NCI-H146 treated with DMSO at 0.1 percent for 48 hours (cell line): ENCODE measurements at regions not wholly inside any gene's neighbourhood (a gene's known extent, or its start where the extent isn't known, plus 50 kb on each side); places are given as distances from the start of the nearest gene placed in this dataset.

ENCODE experiments used
- DNase-seq: peaks from one replicate; lab custom pipeline; 2025; ENCODE audit not compliant: unreplicated experiment; lab: John Stamatoyannopoulos, UW

GRCh38 chr12:91863702-91864101, 281.9 kb downstream of the BTG1 start:
- no peak for DNase-seq

- no peak for DNase-seq
Measured at GRCh38 chr12:91861554-91861953, 284.1 kb downstream of the BTG1 start.

DNA sequence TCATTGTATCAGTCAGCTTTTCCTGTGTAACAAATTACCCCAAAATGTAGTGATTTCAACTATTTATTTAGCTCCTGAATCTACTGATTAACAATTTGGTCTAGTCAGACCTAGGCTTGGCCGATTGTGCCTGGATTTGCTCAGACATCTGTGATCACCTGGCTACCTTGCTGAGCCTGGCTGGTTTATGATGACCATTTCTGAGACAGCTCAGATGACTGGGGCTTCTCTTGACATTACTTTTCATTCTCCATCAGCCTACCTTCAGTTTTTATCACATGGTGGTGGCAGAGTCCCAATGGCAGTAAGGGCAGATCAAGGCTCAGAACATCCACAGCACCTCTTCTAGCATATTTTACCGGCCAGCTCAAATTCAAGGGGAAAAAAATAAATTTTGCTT, 286.3 kb downstream of the BTG1 start:
- no peak for DNase-seq

GRCh38 chr12:91857813-91858542, 287.7 kb downstream of the BTG1 start:
- DNase-seq: no peak

DNA sequence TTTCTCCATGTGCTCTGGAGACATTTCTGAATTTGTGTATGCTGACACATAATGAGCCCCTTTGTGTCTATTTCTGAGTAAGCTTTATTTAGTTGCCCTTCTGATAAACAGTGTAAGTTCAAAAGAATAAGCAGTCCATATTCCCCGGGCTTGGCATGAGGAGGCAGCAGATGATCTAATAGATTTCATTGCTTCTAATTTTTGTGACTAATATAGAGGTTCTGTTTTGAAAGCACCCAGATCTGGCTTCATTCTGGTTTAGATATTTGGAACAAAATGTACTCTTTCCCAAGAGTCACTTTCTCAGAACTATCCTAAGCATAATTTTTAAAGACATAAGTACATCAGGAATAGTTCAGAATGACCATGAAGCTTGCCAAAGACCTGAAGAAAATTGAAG, 290.9 kb downstream of the BTG1 start:
- DNase-seq: no peak

DNA sequence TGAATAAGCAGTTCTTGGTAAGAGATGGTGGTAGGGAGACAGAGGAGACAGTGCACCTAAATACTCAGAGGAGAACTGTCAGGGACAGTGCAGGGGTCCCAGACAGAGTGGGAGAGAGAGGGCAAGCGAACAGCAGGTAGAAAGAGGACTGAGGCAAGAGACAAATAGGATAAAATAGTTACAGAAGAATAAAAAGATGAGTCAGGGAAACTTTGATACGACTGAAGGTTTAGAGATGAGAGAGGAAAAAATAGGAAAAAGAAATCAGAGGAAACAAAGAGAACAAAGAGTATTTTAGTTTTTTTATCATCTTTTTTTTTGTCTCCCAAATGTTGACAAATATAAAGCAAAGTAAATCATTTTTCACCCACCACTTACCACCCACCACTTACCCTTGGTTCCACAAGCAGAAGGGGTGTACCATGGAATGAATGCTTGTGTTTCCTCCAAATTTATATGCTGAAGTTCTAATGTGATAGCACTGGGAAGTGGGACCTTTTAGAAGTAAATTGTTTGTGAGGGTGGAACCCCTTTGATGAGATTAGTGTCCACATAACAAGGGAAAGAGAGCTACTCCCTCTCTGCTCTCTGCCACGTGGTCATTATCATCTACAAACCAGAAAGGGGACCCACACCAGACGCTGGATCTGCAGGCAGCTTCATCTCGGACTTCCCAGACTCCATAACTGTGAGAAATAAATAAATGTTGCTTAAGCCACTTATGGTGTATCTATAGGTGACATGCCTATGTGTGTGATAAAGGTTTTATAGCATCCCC, 292.1 kb downstream of the BTG1 start:
- DNase-seq: no peak

DNA sequence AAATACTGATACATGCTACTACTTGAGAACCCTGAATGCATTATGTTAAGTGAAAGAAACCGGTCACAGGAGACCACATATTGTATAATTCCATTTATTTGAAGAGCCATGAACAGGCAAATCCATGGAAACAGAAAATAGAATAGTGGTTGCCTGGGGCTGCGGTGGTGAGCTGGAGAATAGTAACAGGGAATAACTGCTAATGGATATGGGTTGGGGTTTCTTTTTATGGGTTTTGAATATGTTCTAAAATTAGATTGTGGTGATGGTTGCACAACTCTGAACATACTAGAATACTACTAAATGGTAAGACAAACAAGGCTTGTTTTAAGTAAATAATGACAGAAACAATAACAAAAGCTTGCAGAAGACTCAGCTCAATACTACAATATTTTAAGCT, 293.0 kb downstream of the BTG1 start:
- peak; percentile 9 for DNase-seq

DNA sequence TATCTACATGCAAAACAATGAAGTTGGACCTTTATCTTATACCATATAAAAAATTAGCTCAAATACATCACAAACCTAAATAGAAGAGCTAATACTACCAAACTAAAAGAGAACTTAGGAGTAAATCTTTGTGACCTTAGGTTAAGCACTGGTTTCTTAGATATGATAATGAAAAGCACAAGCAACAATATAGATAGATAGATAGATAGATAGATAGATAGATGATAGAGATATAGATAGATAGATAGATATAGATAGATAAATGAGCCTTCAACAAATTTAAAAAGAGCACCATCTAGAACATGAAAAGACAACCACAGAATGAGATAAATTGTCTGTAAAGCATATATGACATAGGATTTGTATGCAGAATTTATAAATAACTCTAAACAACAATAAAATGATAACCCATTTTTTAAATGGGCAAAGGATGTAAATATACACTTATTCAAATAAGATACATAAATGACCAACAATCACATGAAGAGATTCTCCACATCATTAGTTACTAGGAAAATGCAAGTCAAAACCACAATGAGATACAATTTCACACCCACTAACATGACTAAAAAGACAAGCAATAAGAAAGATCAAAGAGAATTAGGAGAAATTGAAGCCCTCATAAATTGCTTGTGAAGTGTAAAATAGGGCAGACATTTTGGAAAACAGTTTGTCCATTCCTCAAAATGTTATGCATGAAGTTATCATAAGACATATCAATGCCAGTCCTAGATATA, 293.7 kb downstream of the BTG1 start:
- no peak for DNase-seq

- DNase-seq: no peak
Measured at GRCh38 chr12:91846466-91847055, 299.1 kb downstream of the BTG1 start.

- no peak for DNase-seq
Measured at GRCh38 chr12:91845365-91845764, 300.3 kb downstream of the BTG1 start.

- DNase-seq: no peak
Measured at GRCh38 chr12:91841822-91842221, 303.8 kb downstream of the BTG1 start.

DNA sequence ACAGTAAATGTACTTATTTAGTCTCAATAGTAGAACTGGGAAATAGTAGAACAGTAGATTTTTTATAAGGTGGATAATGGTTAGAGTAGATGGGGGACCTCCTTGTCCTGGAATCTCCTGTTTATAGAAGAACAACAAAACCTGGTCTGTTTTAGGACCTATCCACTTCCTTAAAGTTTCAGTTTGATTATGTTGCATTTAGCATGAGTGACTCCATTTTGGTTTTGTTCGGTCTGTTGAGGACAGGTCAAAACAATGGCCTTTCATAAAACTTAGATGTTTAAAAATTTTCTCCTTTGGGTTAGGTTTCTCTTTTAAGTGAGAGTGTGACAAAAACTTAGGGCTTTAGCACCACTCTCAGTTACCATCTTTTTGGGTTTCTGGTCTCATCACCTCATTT, 308.9 kb downstream of the BTG1 start:
- DNase-seq: no peak

DNA sequence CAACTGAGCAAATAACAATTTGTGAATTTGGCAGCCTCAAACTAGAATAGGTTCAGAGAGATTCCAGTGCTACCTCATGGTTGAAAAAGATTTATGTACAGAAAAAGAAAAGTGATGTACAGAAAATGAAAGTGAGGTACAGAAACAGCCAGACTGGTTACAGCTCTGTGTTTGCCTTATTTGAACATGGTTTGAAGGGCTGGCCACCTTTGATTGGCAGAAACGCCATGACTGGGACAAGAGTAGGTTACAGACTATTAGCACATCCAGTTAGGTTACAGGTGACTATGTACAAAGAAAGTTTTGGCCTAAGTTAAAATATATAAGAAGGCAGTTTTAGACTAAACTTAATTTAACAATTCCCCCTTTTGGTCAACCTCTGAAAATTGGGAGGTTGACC, 309.4 kb downstream of the BTG1 start:
- no peak for DNase-seq

- no peak for DNase-seq
Measured at GRCh38 chr12:91835693-91836092, 310.0 kb downstream of the BTG1 start.

DNA sequence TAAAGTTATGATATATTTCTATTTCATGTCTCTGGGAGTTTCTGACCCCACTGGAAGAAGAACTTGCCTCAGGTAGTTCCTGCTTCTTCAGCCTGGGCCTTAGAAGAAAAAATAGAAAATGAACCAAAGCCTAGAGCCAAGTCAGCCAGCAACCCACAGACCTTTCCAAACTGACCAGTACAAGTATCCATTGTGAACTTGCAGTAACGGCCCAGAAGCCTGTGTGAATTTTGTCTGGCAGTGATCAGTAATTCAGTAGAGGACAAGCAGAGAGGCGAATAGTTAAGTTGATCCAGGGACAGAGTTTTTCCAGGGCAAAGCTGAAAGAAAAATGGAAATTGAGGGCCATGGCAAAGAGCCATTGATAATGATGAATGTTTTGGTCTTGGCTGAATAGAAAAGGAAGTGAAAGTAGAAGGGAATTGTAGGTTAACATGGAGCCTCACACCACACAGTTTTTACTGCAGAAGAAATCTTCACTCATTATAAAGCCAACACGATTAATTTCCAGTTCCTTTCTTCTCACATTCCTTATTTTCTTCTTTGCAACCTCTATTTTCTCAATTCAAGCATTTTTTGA, 311.8 kb downstream of the BTG1 start:
- no peak for DNase-seq

GRCh38 chr12:91825999-91826398, 319.6 kb downstream of the BTG1 start:
- peak; percentile 12 for DNase-seq

- DNase-seq: no peak
Measured at GRCh38 chr12:91824991-91825390, 320.7 kb downstream of the BTG1 start.

- DNase-seq: no peak
Measured at GRCh38 chr12:91819132-91819447, 326.6 kb downstream of the BTG1 start.

- peak; percentile 15 for DNase-seq
Measured at GRCh38 chr12:91818227-91819131, 327.2 kb downstream of the BTG1 start.

- DNase-seq: no peak
Measured at GRCh38 chr12:91817517-91817916, 328.1 kb downstream of the BTG1 start.
